LNCAP (cell line): ENCODE measurements at regions not wholly inside any gene's neighbourhood (a gene's known extent, or its start where the extent isn't known, plus 50 kb on each side); places are given as distances from the start of the nearest gene placed in this dataset.

ENCODE experiments used
- CTCF ChIP-seq: fragments of 450-650 bp; IDR thresholded peaks from 2 replicates; pipeline ENCODE4 v1.5.1; 2017; ENCODE audit warnings: mild to moderate bottlenecking

- TF ChIP-seq CTCF = no peak
These were observed 51.4 kb downstream of the SLC41A2 start for GRCh38 chr12:104906695-104907094.

GRCh38 chr12:104903648-104904423 lies 54.3 kb downstream of the SLC41A2 start:
- TF ChIP-seq CTCF = no peak

GRCh38 chr12:104902125-104902524 lies 56.0 kb downstream of the SLC41A2 start:
- no peak for TF ChIP-seq CTCF

GRCh38 chr12:104896710-104897109 lies 61.4 kb downstream of the SLC41A2 start:
- no peak for TF ChIP-seq CTCF

- no peak for TF ChIP-seq CTCF
These were observed 61.9 kb downstream of the SLC41A2 start for GRCh38 chr12:104896146-104896545.

GRCh38 chr12:104895415-104895814 lies 62.7 kb downstream of the SLC41A2 start:
- TF ChIP-seq CTCF = no peak

- TF ChIP-seq CTCF = no peak
These were observed 67.5 kb downstream of the SLC41A2 start for GRCh38 chr12:104890476-104891096.
